H9 (cell line): ENCODE measurements at regions not wholly inside any gene's neighbourhood (a gene's known extent, or its start where the extent isn't known, plus 50 kb on each side); places are given as distances from the start of the nearest gene placed in this dataset.

Experiments
- DNase-seq: peaks from one replicate; pipeline ENCODE4 v3.0.0-alpha.2; 2017
- H2AFZ ChIP-seq: one replicate; pipeline ENCODE4 v1.6.1; 2013; ENCODE audit warnings: mild to moderate bottlenecking, low read length, control low read depth, moderate library complexity
- H2AK5ac ChIP-seq: 2 replicates; pipeline ENCODE4 v1.6.1; 2013; ENCODE audit warnings: low read length, control low read depth, mixed read lengths; ENCODE audit not compliant: insufficient read length
- H2BK120ac ChIP-seq: one replicate; pipeline ENCODE4 v1.6.1; 2013; ENCODE audit warnings: low read depth, mild to moderate bottlenecking, low read length, control low read depth, inconsistent platforms; ENCODE audit not compliant: poor library complexity, severe bottlenecking
- H2BK12ac ChIP-seq: 2 replicates; pipeline ENCODE4 v1.6.1; 2013; ENCODE audit warnings: low read length, control low read depth, mixed read lengths, low read depth; ENCODE audit not compliant: insufficient read length
- H2BK15ac ChIP-seq: 2 replicates; pipeline ENCODE4 v1.6.1; 2013; ENCODE audit warnings: low read depth, low read length, control low read depth
- H2BK20ac ChIP-seq: one replicate; pipeline ENCODE4 v1.6.1; 2013; ENCODE audit warnings: low read depth, mild to moderate bottlenecking, low read length, control low read depth, inconsistent platforms; ENCODE audit not compliant: poor library complexity, severe bottlenecking
- H2BK5ac ChIP-seq: 2 replicates; pipeline ENCODE4 v1.6.1; 2013; ENCODE audit warnings: low read length, control low read depth, mixed read lengths; ENCODE audit not compliant: insufficient read length
- H3K14ac ChIP-seq: 2 replicates; pipeline ENCODE4 v1.6.1; 2013; ENCODE audit warnings: low read length, control low read depth; ENCODE audit not compliant: insufficient read depth
- H3K18ac ChIP-seq: 2 replicates; pipeline ENCODE4 v1.6.1; 2013; ENCODE audit warnings: low read depth, mild to moderate bottlenecking, mixed read lengths, low read length, control low read depth; ENCODE audit not compliant: insufficient read length
- H3K23ac ChIP-seq: 2 replicates; pipeline ENCODE4 v1.6.1; 2013; ENCODE audit warnings: low read length, control low read depth, mixed read lengths, low read depth; ENCODE audit not compliant: insufficient read length
- H3K23me2 ChIP-seq: 2 replicates; pipeline ENCODE4 v1.6.1; 2013; ENCODE audit warnings: low read depth, mild to moderate bottlenecking, mixed read lengths, low read length, control low read depth; ENCODE audit not compliant: insufficient read length, poor library complexity, severe bottlenecking
- H3K27ac ChIP-seq: 2 replicates; pipeline ENCODE4 v1.5.1; 2013; ENCODE audit warnings: low read length, control low read depth, mixed read lengths, low read depth; ENCODE audit not compliant: insufficient read length
- H3K27me3 ChIP-seq: 2 replicates; pipeline ENCODE4 v1.6.1; 2013; ENCODE audit warnings: low read length, control low read depth, inconsistent platforms; ENCODE audit not compliant: insufficient read depth
- H3K4ac ChIP-seq: 2 replicates; pipeline ENCODE4 v1.6.1; 2013; ENCODE audit warnings: low read depth, mild to moderate bottlenecking, control low read depth, inconsistent platforms, low read length, moderate library complexity
- H3K4me1 ChIP-seq: 2 replicates; pipeline ENCODE4 v1.6.1; 2013; ENCODE audit warnings: low read length, control low read depth, inconsistent platforms; ENCODE audit not compliant: insufficient read depth
- H3K4me2 ChIP-seq: 2 replicates; pipeline ENCODE4 v1.6.1; 2013; ENCODE audit warnings: low read length, control low read depth, mixed read lengths; ENCODE audit not compliant: insufficient read length, insufficient read depth
- H3K56ac ChIP-seq: 2 replicates; pipeline ENCODE4 v1.6.1; 2013; ENCODE audit warnings: low read depth, mild to moderate bottlenecking, mixed read lengths, low read length, control low read depth; ENCODE audit not compliant: insufficient read length
- H3K79me1 ChIP-seq: 2 replicates; pipeline ENCODE4 v1.6.1; 2013; ENCODE audit warnings: low read depth, mild to moderate bottlenecking, moderate library complexity, low read length, control low read depth, inconsistent platforms; ENCODE audit not compliant: insufficient read depth, poor library complexity, severe bottlenecking
- H3K79me2 ChIP-seq: 2 replicates; pipeline ENCODE4 v1.6.1; 2013; ENCODE audit warnings: low read length, control low read depth, inconsistent platforms; ENCODE audit not compliant: insufficient read depth
- H3K9ac ChIP-seq: 2 replicates; pipeline ENCODE4 v1.6.1; 2013; ENCODE audit warnings: low read length, control low read depth, mixed read lengths; ENCODE audit not compliant: insufficient read length; ENCODE audit errors: extremely low read depth
- H3K9me3 ChIP-seq: one replicate; pipeline ENCODE4 v1.6.1; 2013; ENCODE audit warnings: low read depth, low read length, inconsistent platforms; ENCODE audit not compliant: control insufficient read depth
- H3T11ph ChIP-seq: one replicate; pipeline ENCODE4 v1.6.1; 2013; ENCODE audit warnings: mild to moderate bottlenecking, low read length, control low read depth, inconsistent platforms
- H4K20me1 ChIP-seq: one replicate; pipeline ENCODE4 v1.6.1; 2013; ENCODE audit not compliant: control insufficient read depth, insufficient read length, insufficient read depth
- H4K5ac ChIP-seq: 2 replicates; pipeline ENCODE4 v1.6.1; 2013; ENCODE audit warnings: low read depth, mild to moderate bottlenecking, mixed read lengths, low read length, control low read depth; ENCODE audit not compliant: insufficient read length
- H4K8ac ChIP-seq: replicated peaks from 2 replicates; pipeline ENCODE4 v1.6.1; 2013; ENCODE audit warnings: low read length, control low read depth, mixed read lengths, low read depth; ENCODE audit not compliant: insufficient read length
- H4K91ac ChIP-seq: 2 replicates; pipeline ENCODE4 v1.6.1; 2013; ENCODE audit warnings: low read depth, mild to moderate bottlenecking, moderate library complexity, mixed read lengths, low read length, control low read depth; ENCODE audit not compliant: insufficient read length
- H3K27ac Mint-ChIP-seq, 3 experiments: 2 replicates in 2 of 3; 3 replicates in 1 of 3; pipeline ENCODE4 v1.8.0; 2020 to 2021; ENCODE audit warnings: mixed read lengths in 3 of 3, mild to moderate bottlenecking in 1 of 3, moderate library complexity in 1 of 3
- H3K27me3 Mint-ChIP-seq: 2 replicates; pipeline ENCODE4 v1.8.0; 2021; ENCODE audit warnings: low read depth, mild to moderate bottlenecking, moderate library complexity, mixed read lengths
- H3K36me3 Mint-ChIP-seq, 3 experiments: 2 replicates in 2 of 3; 3 replicates in 1 of 3; pipeline ENCODE4 v1.8.0; 2020 to 2021; ENCODE audit warnings: low read depth in 3 of 3, mixed read lengths in 3 of 3; ENCODE audit not compliant: insufficient read depth in 1 of 3
- H3K4me1 Mint-ChIP-seq, 2 experiments: 2 replicates each; pipeline ENCODE4 v1.8.0; 2020; ENCODE audit warnings: mixed read lengths in 2 of 2
- H3K4me3 Mint-ChIP-seq, 2 experiments: 2 replicates in 1 of 2; 3 replicates in 1 of 2; pipeline ENCODE4 v1.8.0; 2020 to 2021; ENCODE audit warnings: mild to moderate bottlenecking in 2 of 2, mixed read lengths in 2 of 2, moderate library complexity in 1 of 2
- H3K9me3 Mint-ChIP-seq, 2 experiments: 2 replicates in 1 of 2; 3 replicates in 1 of 2; pipeline ENCODE4 v1.8.0; 2020; ENCODE audit warnings: mild to moderate bottlenecking in 2 of 2, mixed read lengths in 2 of 2, moderate library complexity in 1 of 2
- CTCF ChIP-seq: fragments of 200-600 bp; sonication (generic); conservative IDR thresholded peaks from 3 replicates; pipeline ENCODE4 v1.8.0; 2021; ENCODE audit warnings: antibody characterized with exemption, mild to moderate bottlenecking
- WGBS: extraction: QIAGEN DNeasy Blood & Tissue Kit; methylation state at CpG from one replicate; pipeline ENCODE4 v1.1.7; 2013; ENCODE audit warnings: missing lambda C conversion rate, low lambda C conversion rate, mixed read lengths; ENCODE audit not compliant: insufficient read length; ENCODE audit errors: extremely low coverage; 5-methylcytosine and 5-hydroxymethylcytosine counted together

- Histone ChIP-seq H4K8ac (no peak overlapping the region), H3K18ac (no peak overlapping the region), H3T11ph (no peak overlapping the region), H3K56ac (no peak overlapping the region), H2BK120ac (no peak overlapping the region), H2AFZ (no peak overlapping the region), H3K23ac (no peak overlapping the region), H4K20me1 (no peaks in the 10 kb centered on the region), H3K23me2 (no peaks in the 10 kb centered on the region), H3K9me3 (no peaks in the 10 kb centered on the region), H2BK15ac (no peak overlapping the region), H4K91ac (no peak overlapping the region), H3K27ac (no peak overlapping the region), H2BK20ac (no peak overlapping the region), H2BK12ac (no peak overlapping the region), H3K79me2 (no peaks in the 10 kb centered on the region), H2AK5ac (no peak overlapping the region), H3K14ac (no peak overlapping the region), H3K9ac (no peak overlapping the region), H3K4ac (no peak overlapping the region), H3K4me2 (no peak overlapping the region), H2BK5ac (no peak overlapping the region), H4K5ac (no peak overlapping the region), H3K79me1 (no peaks in the 10 kb centered on the region), H3K27me3 (no peaks in the 10 kb centered on the region), H3K4me1 (no peaks in the 10 kb centered on the region)
- no peaks in the 10 kb centered on the region for H3K4me1 Mint-ChIP-seq
- H3K36me3 Mint-ChIP-seq, result no peaks in the 10 kb centered on the region
- H3K27me3 Mint-ChIP-seq, result no peaks in the 10 kb centered on the region
- no CpG with 5 or more reads among the region's 3 CpGs for WGBS
- no peak overlapping the region for H3K27ac Mint-ChIP-seq
- DNase-seq, result no peak
- TF ChIP-seq CTCF, result no peak
- no peak overlapping the region for H3K4me3 Mint-ChIP-seq
- H3K9me3 Mint-ChIP-seq, result no peaks in the 10 kb centered on the region
These were observed 1223.3 kb downstream of the MAT2B start for GRCh38 chr5:164728733-164729132.
